ENCODE measurements at regions not wholly inside any gene's neighbourhood (a gene's known extent, or its start where the extent isn't known, plus 50 kb on each side); places are given as distances from the start of the nearest gene placed in this dataset.

DNA sequence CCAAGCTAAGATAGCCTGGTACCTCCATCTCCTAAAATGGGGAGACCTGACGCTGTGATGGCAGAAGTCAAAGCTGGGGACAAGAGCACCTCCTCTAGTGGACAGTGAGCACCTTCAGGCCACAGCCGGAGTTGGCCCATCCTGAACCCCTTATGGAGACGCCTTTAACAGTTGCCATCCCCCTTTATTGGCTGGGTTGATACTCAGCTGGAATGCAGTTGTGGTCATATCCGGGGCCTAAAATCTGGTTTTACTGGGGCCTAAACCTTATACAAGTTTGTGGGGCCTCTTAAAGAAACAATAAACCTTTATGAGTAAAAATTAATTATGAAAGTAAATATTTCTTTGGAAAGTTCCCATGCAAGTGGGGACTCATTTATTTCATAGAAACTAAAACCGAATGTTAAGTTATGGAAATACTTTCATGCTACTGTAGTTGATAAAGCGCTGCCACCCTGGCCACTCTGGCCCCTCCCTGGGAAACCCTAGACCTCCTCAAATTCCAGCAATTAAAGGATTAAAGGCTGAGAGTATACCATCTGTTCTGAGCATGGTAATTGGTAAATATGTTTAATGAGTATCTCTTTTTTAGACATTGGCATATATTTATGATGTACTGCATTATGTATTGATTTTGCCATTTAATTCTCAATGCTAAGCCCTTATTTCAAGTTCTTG, 95.1 kb upstream of the SASH1 start:
- DNase-seq (ENCODE audit: low read depth) = no peak

DNA sequence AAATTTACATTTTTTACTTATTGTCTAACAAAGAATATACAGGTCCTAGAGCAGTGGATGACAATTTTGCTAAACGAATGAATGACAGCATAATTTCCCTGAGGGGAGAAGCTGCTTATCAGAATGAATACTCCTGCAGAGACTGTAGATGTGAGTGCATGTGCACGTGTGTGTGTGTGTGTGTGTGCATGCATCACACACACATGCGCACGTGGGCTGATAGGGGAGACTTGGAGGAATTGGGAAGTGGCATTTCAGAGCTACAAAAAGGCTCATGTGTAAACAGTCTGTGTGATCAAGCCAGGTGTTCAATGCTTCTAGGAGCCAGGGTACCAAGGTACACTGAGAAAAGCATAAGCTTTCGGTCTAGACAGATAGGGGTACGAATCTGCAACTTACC, 93.5 kb upstream of the SASH1 start:
- no peak for DNase-seq (ENCODE audit: low read depth)

DNA sequence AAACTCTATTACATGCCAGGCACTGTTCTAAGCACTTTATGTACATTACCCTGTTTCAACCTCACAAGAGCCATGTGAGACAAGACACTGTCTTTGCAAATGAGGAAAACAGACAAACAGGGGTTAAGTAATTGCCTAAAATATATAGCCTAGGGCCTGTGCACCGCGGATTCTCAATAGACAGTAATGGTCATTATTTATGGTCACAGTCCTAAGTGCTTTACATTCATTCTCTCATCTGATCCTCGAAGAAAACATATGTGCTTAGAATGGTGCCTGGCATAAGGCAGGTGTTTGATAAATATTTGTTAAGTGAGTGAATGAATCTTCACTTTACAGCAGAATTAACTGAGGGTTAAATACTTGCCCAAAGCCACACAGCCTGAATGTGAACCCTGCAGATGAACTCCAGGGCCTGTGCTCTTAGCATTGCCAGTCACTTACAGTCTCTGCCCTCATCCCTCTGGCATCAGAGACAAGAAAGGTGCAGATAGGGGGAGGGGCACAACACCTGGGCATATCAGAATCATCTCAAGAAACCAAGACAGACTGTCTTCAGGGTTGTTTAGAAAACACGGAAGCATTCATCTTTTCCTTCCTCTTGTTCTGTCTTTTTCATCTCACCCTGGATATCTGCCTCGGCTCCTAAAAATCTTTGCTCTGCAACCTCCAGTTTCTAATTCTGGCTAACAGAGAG, 92.8 kb upstream of the SASH1 start:
- no peak for DNase-seq (ENCODE audit: low read depth)

DNA sequence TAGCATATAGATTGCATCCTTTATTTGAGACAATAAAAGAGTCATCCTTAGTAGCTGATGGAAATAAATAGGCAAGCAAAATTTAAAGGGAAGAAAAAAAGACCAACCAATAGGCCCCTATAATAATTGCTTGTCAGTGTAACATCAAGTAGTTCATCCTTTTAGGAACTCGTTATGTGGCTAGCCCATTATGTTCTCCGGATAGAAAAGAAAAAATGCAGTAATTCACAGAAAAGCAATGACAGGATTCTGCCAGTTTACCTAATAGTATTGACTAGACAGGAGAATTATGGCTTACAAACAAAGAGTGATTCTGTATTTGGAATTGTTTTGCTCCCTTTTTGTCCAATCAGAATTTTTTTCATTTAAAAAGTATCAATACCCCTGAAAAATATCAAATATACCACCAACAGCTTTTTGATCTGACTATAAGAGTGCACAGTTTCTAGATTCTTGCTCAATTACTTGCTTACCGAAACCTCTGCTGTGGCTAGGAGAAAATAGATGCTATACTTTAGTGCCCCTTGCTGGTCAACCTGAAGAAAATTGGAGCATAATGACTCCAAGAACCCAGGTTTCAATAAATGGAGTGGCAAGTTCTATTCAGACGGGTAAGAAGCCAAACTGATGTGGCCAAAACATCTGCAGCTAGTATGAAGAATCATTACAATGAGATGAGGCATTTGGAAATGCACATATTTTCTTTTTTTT, 91.5 kb upstream of the SASH1 start:
- no peak for DNase-seq (ENCODE audit: low read depth)

- no peak for DNase-seq (ENCODE audit: low read depth)
Observed at GRCh38 chr6:148251891-148252290, 90.7 kb upstream of the SASH1 start.

DNA sequence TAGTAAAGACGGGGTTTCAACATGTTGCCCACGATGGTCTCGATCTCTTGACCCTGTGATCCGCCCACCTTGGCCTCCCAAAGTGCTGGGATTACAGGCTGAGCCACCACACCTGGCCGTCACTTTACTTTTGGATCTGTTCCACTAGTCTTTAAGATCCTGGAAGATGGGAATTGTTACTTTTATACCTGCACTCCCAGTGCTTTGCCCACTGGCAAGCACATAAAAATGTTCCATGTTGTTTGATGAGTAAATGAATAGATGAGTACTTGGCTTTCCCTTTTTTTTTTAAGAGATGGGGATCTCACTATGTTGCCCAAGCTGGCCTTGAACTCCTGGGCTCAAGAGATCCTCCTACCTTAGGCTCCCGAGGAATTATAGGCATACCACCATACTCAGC, 84.8 kb upstream of the SASH1 start:
- no peak for DNase-seq (ENCODE audit: low read depth)

DNA sequence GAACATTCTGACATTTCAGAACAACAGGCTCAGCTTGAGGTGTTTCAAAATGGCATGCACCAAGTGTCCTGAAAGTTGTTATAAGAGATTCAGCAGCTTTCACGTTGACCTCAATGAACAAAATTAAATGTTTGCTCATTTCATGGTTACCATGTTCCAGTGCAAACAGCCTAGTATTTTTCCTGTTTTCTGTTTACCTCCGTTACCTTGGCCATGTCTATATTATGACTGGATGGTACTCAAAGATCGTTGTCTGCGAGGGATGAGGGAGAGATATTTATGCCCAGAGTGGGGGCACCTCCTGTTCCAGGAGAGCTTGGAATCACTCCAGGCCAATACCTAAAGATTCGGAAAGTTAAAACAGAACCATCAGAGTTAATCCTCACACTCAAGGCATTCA, 83.8 kb upstream of the SASH1 start:
- DNase-seq (ENCODE audit: low read depth) = no peak

- DNase-seq (ENCODE audit: low read depth) = no peak
Observed at GRCh38 chr6:148261470-148261869, 81.2 kb upstream of the SASH1 start.

GRCh38 chr6:148263010-148263409, 79.6 kb upstream of the SASH1 start:
- no peak for DNase-seq (ENCODE audit: low read depth)

DNA sequence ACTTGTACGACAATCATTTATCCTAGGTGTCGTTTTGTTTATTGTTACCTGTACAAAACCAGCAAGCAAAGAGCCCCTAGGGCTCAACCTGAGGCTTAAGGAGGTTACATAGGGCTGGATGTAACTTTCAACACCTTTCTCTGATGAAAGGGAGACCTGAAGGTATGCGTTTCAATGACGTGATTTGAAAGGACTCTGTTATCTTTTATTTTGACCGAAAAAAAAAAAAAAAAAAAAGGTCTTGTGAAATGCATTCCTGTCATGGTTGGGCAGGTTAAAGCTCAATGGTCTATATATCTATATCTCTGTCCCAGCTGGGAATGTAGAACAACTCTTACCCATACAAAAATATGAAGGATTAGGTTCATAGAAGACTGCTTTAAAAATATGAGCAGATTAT, 78.7 kb upstream of the SASH1 start:
- no peak for DNase-seq (ENCODE audit: low read depth)

DNA sequence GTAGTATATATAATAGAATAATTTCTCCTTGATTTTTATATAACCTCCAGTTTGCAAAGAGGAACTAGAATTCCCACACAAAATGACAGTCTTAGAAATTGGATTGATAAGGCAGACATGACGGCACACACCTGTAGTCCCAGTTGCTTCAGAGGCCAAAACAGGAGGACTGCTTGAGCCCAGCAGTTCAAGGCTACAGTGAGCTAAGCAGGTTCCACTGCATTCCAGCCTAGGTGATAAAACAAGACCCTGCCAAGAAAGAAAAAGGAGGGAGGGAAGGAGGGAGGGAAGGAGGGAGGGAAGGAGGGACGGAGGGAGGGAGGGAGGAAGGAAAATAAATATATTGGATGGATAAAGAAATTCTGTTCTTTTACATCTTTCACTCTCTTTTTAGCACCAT, 77.6 kb upstream of the SASH1 start:
- DNase-seq (ENCODE audit: low read depth) = no peak

DNA sequence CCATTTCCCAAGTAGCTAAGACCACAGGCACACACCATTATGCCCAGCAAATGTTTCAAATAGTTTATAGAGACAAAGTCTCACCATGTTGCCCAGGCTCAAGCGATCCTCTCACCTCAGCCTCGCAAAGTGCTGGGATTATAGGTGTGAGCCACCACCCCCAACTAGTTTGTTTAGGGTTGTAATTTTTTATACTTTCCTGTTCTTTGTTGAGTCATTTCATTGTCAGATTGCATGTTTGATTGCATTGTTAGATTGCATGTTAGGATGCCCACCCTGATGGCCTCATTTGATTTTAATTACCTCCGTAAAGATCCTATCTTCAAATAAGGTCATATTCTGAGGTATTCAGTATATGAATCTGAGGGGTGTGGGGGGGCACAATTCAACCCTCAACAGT, 73.3 kb upstream of the SASH1 start:
- DNase-seq (ENCODE audit: low read depth) = no peak

DNA sequence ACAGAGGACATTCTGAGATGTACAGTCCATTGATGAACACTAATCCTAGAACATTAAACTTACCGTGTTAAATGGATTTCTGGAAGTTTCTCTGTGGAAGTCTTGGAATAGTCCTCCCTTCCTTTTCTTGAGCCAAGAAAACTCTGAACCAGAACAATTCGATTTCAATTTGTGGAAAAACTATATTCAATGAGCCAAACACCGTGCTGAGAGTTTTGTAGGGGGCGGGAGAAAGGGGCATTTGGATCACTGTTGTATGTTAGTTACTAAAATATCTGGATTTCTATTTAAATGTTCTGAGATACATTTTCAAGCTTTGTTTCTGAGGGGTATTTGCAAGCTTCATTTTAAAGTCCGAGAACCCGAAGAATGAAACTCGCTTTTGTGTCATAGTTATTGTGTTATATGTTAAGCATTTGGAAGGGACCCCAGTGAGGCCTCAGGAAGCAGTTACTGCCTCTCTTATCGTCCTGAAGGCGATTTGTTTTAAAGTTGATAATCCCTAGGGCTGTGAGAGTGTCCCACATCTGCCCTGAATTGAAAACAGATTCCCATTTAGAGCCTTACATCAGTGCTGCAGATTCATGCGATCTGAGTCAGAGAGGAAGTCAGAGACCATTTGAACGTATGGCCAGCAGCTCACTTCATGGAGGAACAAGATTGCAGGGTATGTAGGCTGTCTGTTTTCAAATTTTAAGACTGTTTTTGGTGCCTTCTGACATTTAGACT, 70.8 kb upstream of the SASH1 start:
- no peak for DNase-seq (ENCODE audit: low read depth)

GRCh38 chr6:148272597-148272996, 70.0 kb upstream of the SASH1 start:
- DNase-seq (ENCODE audit: low read depth) = no peak

GRCh38 chr6:148273962-148274752, 68.5 kb upstream of the SASH1 start:
- DNase-seq (ENCODE audit: low read depth) = no peak

DNA sequence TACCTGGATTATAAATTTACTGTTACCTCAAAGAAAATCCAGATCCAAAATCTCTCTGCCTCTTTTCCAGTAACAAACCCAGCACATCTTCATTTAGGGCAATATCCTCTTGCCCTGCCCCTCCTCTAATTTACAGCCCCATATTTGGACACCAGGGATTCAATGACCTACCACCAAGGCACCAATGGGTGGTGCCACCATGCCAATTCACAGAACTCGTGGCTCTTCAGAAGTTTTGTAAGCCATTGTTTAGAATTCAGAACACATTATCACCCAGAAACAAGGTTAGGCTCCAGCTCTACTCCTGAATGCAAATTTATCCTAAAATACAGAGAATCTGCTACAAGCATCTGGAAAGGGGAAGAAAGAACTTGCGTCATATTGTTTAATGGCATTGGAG, 67.8 kb upstream of the SASH1 start:
- DNase-seq (ENCODE audit: low read depth) = no peak

GRCh38 chr6:148285205-148285604, 57.4 kb upstream of the SASH1 start:
- DNase-seq (ENCODE audit: low read depth) = no peak

GRCh38 chr6:148286563-148286962, 56.1 kb upstream of the SASH1 start:
- DNase-seq (ENCODE audit: low read depth) = no peak

DNA sequence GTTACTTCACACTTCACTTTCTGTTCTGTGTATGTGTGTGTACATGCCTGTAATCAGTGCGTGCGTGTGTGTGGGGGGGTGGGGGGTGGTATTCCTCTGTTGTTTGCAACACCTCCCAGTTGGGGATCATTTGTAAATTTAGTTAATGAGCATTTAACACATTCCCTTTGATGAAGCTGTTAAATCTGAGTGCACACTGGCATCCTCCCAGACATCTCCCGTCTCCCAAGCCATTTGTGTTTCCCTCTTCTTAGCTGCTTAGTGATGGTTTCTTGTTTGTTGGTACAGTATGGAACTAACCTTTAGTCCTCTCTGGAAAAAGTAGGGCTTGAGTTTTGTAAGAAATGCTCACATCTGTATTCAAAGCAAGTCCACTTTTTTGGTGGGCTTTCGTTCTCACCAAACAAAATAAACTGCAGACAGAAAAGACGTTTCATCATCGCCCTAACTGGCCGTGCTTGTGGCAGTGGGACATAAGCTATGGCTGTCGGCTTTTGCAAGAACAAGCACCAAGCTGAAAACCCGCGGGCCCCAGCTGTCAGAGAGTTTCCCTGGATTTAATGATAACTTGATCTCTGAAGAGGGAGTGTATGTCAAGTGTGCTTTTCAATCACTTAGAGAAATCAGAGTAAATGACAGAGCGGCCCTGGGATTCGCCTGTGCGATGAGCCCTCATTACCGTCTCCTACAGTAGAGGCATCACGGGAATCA, 54.9 kb upstream of the SASH1 start:
- no peak for DNase-seq (ENCODE audit: low read depth)

GRCh38 chr6:148288541-148288940, 54.1 kb upstream of the SASH1 start:
- DNase-seq (ENCODE audit: low read depth) = no peak

DNA sequence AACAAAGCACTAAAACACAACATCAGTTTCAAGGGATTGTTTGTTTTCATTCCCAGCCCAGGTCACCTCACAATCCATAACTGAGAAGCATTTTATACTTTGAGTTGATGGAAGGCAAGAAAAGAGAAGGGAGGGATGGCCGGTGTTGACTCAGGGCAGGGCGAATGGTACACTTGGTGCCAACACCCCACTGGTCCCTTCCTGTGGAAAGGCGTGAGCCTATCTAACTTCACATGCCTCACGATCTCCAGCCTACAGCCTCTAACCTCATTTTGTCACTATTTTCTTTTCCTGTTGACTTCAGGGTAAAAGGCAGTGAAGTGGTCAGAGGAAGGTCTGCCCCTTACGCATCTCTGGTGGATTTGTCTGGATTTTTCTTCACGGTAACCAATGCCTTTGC, 53.5 kb upstream of the SASH1 start:
- DNase-seq (ENCODE audit: low read depth) = no peak
